ENCODE measurements at regions not wholly inside any gene's neighbourhood (a gene's known extent, or its start where the extent isn't known, plus 50 kb on each side); places are given as distances from the start of the nearest gene placed in this dataset.

DNA sequence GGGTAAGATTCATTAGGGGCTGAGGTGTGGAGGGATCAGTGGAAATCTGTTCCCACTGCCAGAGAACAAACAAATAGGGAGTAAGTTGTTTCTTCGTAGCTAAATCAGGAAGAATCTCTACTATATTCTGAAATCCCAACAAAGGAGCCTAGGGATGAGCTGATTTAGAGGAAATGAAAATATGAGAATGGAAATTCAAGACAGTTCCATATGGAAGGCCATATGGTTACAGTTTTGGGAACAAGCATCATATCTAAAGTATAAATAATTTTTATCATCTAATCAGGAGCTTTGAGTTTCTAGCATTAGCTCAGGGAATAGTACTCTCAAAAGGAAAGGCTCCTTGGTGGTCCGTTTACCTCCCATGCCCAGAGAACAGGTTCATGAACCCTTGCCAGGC lies 218.2 kb downstream of the AASDH start:
- TF ChIP-seq POLR2AphosphoS5 (IDR thresholded peaks at IDR 0.05; ENCODE audit: low read depth, low read length), result no peak
- TF ChIP-seq, protein P1, sequence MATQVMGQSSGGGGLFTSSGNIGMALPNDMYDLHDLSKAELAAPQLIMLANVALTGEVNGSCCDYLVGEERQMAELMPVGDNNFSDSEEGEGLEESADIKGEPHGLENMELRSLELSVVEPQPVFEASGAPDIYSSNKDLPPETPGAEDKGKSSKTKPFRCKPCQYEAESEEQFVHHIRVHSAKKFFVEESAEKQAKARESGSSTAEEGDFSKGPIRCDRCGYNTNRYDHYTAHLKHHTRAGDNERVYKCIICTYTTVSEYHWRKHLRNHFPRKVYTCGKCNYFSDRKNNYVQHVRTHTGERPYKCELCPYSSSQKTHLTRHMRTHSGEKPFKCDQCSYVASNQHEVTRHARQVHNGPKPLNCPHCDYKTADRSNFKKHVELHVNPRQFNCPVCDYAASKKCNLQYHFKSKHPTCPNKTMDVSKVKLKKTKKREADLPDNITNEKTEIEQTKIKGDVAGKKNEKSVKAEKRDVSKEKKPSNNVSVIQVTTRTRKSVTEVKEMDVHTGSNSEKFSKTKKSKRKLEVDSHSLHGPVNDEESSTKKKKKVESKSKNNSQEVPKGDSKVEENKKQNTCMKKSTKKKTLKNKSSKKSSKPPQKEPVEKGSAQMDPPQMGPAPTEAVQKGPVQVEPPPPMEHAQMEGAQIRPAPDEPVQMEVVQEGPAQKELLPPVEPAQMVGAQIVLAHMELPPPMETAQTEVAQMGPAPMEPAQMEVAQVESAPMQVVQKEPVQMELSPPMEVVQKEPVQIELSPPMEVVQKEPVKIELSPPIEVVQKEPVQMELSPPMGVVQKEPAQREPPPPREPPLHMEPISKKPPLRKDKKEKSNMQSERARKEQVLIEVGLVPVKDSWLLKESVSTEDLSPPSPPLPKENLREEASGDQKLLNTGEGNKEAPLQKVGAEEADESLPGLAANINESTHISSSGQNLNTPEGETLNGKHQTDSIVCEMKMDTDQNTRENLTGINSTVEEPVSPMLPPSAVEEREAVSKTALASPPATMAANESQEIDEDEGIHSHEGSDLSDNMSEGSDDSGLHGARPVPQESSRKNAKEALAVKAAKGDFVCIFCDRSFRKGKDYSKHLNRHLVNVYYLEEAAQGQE (IDR thresholded peaks at IDR 0.05; ENCODE audit: insufficient read depth in 1 of 2, low read depth in 2 of 2, low read length in 2 of 2), result no peak
- no peak for TF ChIP-seq TAF1 (IDR thresholded peaks at IDR 0.05; ENCODE audit: borderline replicate concordance, insufficient read depth, low read length)
- TF ChIP-seq SIN3A (IDR thresholded peaks at IDR 0.05; ENCODE audit: borderline replicate concordance, insufficient read depth, low read length), result no peak
- TF ChIP-seq FOXP2 (optimal IDR thresholded peaks at IDR 0.05; ENCODE audit: borderline replicate concordance, extremely low read depth, extremely low read length, insufficient read depth), result no peak
